ENCODE measurements at regions not wholly inside any gene's neighbourhood (a gene's known extent, or its start where the extent isn't known, plus 50 kb on each side); places are given as distances from the start of the nearest gene placed in this dataset.

DNA sequence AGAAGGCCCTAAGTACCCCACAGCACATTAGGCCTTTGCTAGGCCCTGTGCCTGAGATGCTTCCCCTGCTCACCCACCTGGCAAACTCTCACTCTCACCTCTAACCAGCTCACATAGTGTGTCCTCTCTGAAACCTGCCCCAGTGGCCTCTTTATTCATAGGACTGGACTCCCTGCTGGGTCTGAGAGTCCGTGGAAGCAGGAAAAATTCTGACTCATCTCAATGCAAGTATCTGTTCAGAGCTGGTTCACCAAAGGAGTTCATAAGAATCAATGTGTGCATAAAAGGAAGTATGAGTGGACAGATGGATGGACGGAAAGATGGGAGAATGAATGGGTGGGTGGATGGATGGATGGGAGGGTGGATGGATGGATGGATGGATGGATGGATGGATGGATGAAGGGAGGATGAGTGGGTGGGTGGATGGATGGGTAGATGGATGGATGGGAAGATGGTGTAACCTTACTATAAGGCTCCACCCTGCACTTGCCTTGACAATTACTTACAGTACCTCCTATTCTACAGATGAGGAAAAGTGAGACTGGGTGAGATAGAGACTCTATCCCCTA lies 111.2 kb upstream of the ZMIZ1 start:
- Histone ChIP-seq H3K4me1 (ENCODE audit: low read depth) (peaks cover 16% of the 10 kb centered on the region), H3K27me3 (no peaks in the 10 kb centered on the region), H3K36me3 (no peaks in the 10 kb centered on the region), H3K9me3 (ENCODE audit: low read depth) (no peaks in the 10 kb centered on the region), H3K27ac (no peak overlapping the region), H3K4me3 (no peak overlapping the region)
- TF ChIP-seq, protein P1, sequence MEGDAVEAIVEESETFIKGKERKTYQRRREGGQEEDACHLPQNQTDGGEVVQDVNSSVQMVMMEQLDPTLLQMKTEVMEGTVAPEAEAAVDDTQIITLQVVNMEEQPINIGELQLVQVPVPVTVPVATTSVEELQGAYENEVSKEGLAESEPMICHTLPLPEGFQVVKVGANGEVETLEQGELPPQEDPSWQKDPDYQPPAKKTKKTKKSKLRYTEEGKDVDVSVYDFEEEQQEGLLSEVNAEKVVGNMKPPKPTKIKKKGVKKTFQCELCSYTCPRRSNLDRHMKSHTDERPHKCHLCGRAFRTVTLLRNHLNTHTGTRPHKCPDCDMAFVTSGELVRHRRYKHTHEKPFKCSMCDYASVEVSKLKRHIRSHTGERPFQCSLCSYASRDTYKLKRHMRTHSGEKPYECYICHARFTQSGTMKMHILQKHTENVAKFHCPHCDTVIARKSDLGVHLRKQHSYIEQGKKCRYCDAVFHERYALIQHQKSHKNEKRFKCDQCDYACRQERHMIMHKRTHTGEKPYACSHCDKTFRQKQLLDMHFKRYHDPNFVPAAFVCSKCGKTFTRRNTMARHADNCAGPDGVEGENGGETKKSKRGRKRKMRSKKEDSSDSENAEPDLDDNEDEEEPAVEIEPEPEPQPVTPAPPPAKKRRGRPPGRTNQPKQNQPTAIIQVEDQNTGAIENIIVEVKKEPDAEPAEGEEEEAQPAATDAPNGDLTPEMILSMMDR (IDR thresholded peaks at IDR 0.05; ENCODE audit: low read depth, low read length): no peak
- no peak for DNase-seq (ENCODE audit: low read depth in 1 of 2, low spot score in 1 of 2)

DNA sequence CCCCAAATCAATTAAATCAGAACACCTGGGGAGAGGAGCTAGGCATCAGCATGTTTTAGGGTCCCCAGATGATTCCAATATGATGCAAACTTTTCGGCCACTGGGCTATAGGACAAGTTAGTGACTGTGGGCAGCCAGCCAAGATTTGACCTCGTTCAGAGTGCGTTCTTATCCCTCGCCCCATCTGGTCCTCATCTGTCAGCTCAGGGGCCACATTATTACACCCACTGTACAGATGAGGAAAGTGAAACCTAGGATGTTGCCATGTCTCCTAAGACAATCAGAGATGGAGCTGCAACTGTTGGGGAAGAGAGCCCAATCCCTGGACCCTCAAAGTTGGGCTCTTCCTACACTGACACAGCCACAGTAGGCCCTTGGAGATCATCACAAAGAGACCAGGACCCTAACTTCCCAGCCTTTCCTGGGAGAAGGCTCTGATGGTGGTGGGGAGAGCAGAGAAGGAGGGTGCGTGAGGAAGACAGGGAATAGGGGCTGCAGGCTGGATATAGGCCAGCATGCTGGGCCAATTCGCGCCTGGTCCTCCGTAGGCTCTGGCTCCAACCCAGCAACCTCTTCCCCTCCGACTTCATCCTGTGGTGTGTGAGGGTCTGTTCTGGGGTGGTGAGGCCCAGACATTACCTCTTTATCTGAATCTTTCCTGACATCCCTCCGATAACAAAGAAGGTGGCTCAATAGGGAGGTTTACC lies 109.4 kb upstream of the ZMIZ1 start:
- no peak for DNase-seq (ENCODE audit: low read depth in 1 of 2, low spot score in 1 of 2)
- TF ChIP-seq, protein P1 (IDR thresholded peaks at IDR 0.05; ENCODE audit: low read depth, low read length): no peak
- peaks cover 16% of the 10 kb centered on the region for H3K4me1 ChIP-seq (ENCODE audit: low read depth)
- H3K27ac ChIP-seq: no peak overlapping the region
- H3K27me3 ChIP-seq: no peaks in the 10 kb centered on the region
- H3K9me3 ChIP-seq (ENCODE audit: low read depth): no peaks in the 10 kb centered on the region
- H3K36me3 ChIP-seq: no peaks in the 10 kb centered on the region
- no peak overlapping the region for H3K4me3 ChIP-seq

DNA sequence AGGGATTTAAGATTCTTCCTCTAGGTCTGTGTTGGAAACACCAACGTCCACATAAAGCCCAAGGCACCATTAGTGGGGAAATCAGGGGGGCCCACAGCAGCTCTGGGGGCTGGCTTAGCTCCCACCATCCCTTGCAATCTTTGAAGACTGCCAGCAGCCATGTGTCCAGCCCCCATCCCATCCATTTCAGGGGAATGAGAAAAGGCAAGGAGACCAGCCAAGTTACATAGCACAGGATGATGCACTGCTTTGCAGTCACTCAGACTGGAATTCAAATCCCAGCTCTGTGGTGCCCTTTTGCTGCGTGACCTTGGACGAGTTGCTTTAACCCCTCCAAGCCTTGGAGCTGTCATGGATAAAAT lies 108.9 kb upstream of the ZMIZ1 start:
- DNase-seq (ENCODE audit: low read depth in 1 of 2, low spot score in 1 of 2): no peak
- no peak overlapping the region for H3K27ac ChIP-seq
- TF ChIP-seq, protein P1 (IDR thresholded peaks at IDR 0.05; ENCODE audit: low read depth, low read length): no peak

DNA sequence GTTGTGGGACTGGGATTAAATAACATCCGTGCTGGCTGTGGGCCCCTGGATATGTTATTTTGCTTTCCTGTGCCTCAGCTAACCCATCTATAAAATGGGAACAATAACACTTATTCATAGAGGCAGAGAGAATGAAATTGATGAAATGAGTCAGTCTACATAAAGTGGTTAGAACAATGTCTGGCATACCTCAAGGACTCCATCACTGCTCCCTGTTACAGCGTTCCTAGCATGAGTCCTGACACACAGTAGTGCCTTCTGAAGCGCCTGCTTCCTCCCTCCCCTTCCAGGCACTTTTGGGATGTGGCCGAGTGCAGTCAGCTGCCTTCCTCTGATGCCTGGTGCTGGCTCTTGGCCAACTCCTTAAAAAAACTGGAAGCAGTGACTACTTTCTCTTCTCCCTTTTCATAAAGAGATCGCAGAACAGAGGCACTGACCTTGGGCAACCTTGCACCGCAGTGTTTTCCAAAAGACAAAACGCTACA lies 108.4 kb upstream of the ZMIZ1 start:
- H3K27me3 ChIP-seq: no peaks in the 10 kb centered on the region
- TF ChIP-seq, protein P1 (IDR thresholded peaks at IDR 0.05; ENCODE audit: low read depth, low read length): no peak
- H3K27ac ChIP-seq: no peak overlapping the region
- H3K36me3 ChIP-seq: no peaks in the 10 kb centered on the region
- H3K9me3 ChIP-seq (ENCODE audit: low read depth): no peaks in the 10 kb centered on the region
- no peak overlapping the region for H3K4me3 ChIP-seq
- DNase-seq (ENCODE audit: low read depth in 1 of 2, low spot score in 1 of 2): peak; percentile 59 to 90
- peaks cover 22% of the 10 kb centered on the region for H3K4me1 ChIP-seq (ENCODE audit: low read depth)

More for the DNA sequence above, 108.9 kb upstream of the ZMIZ1 start:
- Histone ChIP-seq H3K9me3 (ENCODE audit: low read depth) (no peaks in the 10 kb centered on the region), H3K4me1 (ENCODE audit: low read depth) (peaks cover 19% of the 10 kb centered on the region), H3K4me3 (no peak overlapping the region), H3K36me3 (no peaks in the 10 kb centered on the region), H3K27me3 (no peaks in the 10 kb centered on the region)

DNA sequence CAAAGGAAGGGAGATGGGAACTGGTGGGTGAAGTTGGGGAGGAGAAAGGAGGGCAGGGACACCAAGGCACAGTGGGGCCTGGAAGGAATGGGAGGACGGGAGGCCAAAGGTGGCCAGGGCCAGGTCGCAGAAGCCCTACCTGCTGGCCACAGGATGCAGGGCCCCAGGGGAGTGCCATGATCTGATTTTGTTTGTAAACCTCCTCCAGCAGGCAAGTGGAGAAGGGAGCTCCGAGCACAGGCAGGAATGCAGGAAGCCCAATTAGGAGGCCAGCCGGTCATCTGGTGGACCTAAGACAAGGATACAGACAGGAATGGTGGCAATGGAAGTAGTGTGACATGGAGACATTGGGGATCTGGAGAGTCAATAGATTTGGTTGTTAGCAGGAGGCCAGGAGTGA lies 107.0 kb upstream of the ZMIZ1 start:
- Histone ChIP-seq H3K36me3 (no peaks in the 10 kb centered on the region), H3K27ac (no peak overlapping the region)
- TF ChIP-seq, protein P1 (IDR thresholded peaks at IDR 0.05; ENCODE audit: low read depth, low read length): no peak

More for the DNA sequence above, 107.0 kb upstream of the ZMIZ1 start:
- Histone ChIP-seq H3K9me3 (ENCODE audit: low read depth) (no peaks in the 10 kb centered on the region), H3K27me3 (no peaks in the 10 kb centered on the region), H3K4me3 (no peak overlapping the region), H3K4me1 (ENCODE audit: low read depth) (peaks cover 15% of the 10 kb centered on the region)
- no peak for DNase-seq (ENCODE audit: low read depth in 1 of 2, low spot score in 1 of 2)

All from cardiac muscle cell (in vitro differentiated cells and primary cell).